Dermis blood vessel endothelial cell (primary cell): ENCODE measurements at regions not wholly inside any gene's neighbourhood (a gene's known extent, or its start where the extent isn't known, plus 50 kb on each side); places are given as distances from the start of the nearest gene placed in this dataset.

Experiments
- DNase-seq: peaks from one replicate; pipeline ENCODE4 v3.0.0; 2010

DNA sequence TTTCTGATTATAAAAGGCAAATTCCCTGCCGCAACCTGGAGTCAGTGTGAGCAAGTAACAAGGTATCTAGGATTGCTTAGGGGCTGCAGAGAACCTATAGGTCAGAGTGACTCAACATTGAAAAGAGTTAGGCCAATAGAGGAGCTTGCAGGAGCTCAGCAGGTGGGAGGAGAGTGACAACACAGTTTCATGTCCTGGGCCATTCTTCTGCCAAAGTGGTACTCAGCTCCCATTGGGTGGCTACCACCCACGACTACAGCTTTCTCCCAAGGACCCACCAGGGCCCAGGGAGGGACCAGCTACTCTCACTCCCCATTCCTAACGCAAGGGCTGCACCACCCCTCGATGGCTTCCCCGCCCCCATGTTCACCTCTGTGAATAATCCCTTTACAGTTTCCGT lies 86.7 kb upstream of the SPATA31C2 start:
- no peak for DNase-seq

DNA sequence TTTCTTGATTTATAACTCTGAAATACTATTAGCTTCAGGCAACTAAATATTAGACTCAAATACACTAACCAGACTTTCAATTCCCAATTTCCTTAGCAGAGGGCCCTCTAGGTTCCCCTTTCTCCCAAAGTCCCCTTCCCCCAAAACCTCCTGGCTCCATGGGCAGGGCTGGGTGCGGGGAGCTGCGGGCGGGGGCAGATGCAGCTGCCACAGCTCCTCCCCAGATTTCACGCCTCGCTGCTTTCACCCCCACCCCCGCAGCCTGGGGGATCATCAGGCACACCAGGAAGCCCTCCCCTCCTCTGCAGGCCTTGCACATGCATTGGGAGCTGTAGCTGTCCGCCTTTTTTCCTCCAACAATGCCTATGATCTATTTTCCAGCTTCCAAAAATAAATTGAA lies 82.8 kb upstream of the SPATA31C2 start:
- no peak for DNase-seq

DNA sequence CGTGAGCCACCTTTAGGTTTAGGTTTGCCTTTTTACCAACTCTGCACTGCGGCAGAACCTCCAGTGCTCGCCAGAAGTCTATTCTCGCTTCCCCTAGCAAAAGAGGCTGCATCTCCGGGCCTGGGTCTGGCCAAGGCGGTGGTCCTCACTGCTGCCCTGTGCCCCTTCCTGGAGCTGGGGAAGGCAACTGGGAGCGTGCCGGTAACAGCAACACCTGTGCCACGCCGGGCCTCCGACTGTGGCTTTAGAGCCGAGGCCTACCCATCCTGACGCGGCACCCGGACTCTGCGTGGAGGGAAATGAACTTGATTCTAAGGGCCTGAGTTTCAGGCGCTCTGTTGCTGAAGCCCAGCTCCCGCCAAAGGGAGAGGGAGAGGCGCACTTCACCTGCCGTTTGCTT lies 82.4 kb upstream of the SPATA31C2 start:
- DNase-seq: no peak

DNA sequence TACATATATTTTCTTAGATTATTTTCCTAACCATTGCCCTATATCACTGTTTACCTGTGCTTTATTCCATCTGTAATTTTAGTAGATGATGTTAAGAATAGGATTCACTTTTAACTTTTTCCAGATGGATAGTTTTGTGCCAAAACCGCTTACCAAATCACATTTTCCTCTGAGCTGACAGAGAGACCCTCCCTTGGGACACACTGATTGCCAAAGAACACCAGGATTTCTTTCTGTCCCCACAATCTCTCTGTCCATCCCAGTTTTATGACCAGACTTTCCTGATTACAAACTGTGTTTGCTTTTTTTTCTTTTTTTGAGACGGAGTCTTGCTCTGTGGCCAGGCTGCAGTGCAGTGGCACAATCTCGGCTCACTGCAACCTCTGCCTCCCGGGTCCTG lies 81.3 kb upstream of the SPATA31C2 start:
- no peak for DNase-seq

DNA sequence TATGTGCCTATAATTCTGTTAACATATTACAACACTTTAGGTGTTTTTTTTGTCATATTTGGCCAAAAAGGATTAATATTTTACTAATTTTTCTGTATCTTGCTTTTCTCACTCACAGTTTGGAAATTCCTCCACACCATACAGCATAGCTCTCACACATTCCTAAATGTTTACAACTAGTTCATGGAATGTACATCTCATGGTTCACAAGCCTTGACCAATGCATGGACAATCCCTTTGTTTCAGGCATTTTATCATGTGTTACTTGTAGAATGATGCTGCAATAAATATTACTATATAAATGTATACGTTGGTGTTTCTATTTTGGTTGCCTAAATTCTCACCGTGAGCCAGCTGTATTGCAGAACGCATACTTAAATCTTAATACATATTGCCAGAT lies 80.5 kb upstream of the SPATA31C2 start:
- no peak for DNase-seq

DNA sequence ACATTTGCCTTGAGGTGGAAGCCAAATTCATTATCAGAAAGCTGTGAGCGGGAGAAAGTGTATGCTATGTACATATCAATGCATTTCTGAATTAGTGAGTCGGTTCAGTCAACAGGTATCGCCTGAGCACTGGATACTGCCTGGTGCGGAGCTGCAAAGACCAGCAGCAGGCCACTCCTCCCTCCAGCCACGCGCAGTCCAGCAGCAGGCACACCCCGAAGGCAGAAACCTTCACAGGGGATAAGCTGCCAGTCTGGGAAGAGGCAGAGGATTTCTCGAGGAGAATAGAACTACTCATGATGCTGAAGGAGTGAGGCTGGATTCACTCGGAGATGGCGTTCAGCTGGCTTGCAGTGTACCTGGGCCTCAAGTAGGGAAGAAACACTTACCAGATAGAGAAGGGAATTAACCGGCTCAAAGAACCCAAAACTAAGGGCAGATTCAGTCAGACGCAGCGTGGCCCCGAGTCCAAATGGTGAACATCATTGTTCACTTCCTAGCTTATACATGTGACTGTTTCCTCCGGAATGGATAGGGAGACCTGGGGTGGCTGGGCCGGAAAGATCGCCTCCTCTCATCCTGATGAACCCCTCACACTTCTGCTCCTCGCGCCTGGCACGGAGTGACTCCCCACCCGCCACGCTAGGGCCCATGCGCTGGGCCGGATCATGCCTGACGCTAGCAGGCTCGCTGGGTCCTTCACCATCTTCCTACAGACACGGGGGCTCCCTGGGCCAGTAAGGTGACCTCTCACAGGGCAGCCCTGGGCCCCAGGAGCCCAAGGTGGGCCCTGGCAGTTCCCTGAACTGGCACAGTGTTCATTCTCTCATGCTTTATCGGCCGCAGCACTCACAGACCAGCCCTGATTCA lies 78.1 kb upstream of the SPATA31C2 start:
- DNase-seq: no peak

DNA sequence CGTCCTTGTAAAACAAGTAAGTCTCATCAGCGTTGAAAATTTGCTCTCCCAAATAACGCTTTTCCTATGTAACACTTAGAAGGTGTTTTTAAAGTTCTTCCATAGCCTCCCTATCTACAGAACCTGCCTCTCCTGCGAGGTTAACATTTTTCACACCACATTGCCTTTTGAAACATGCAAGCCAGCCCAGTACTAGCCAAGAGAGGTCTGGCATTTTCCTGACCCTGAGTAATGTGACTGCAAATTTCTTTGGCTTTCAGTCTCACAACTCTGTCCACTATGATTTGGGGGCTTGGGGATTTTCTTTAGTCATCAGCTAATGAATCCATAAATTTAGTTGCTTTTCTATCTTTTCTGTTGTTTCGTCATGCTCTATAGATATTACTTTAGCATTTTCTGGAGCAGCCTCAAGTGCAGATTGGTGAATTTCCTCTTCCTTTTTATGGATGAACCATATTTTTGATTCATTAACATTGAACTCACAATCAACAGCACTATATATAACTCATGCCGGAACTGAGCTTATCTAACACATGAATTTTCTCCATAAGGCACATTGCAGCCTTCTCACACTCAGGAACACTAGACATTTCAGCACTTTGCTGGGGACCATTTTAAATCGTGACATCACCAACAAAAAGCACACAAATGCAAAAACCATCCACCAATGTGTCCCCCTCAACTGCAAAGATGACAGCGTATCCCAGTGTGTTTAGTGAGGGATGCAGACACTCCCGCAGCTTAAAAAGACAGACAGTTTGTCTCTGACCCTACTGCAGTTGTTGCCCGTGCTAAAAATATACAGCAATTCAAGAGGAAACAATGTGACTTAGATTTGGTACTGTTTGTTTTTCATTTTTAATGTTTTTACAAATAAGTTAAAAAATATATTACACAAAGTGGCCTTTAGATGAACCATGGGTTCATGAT lies 77.2 kb upstream of the SPATA31C2 start:
- no peak for DNase-seq

DNA sequence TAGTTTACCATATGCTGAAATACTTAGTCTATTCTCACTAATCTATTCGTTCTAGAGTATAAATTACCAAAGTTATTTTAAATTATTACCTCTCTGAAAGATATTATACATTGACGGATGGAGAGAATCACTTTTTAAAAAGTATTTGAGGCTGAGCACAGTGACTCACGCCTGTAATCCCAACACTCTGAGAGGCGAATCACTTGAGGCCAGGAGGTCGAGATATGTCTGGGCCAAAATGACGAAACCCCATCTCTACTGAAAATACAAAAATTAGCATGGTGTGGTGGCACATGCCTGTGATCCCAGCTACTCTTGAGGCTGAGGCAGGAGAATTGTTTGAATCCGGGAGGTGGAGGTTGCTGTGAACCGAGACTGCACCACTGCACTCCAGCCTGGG lies 64.0 kb upstream of the SPATA31C2 start:
- DNase-seq: no peak

DNA sequence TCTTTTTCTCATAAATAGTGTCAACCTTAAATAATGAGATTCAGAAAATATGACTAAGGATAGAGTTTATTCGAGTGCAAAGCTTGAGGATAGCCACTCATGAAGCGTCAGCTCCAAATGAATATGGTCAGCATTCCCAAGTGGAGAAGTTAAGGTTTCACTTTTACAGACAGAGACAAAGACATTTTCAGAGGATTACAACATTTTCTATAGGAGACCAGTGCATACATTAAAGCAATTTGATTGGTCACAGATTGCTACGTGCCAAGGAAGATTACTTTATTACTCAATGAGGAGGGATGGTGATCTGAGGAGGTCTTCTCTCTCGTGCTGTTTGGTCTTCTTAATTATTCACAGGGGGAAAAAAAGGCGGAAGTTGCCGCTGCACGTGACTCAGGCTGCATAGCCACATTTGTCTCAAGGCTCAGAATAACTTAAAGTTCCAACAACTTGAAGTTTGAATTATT lies 60.1 kb upstream of the SPATA31C2 start:
- DNase-seq: no peak

DNA sequence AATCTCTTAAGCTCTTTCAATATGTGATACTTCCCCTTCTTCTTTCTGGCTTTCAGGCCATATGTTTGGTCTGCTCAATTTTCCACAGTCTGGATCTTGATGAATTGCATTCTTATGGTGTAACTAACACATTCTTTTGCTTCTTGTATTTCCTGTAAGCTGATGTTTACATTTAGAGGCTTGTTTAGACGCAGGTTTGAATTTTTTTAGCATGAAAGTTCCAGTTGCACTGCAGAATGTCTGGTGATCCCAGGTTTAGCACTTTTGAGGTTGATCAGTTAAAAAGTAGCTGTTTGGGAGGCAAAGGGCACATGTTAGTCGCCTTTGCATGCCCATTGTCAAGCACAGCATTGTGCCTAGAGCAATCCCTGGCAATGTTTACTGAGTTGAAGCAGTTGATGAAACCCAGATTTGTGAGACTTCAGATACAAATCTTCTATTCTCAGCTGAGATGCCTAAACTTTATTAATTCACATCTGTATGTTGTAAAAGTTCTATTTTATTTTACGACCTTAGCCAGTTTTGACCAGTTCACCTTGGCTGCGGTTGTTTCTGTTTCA lies 59.6 kb upstream of the SPATA31C2 start:
- DNase-seq: no peak

DNA sequence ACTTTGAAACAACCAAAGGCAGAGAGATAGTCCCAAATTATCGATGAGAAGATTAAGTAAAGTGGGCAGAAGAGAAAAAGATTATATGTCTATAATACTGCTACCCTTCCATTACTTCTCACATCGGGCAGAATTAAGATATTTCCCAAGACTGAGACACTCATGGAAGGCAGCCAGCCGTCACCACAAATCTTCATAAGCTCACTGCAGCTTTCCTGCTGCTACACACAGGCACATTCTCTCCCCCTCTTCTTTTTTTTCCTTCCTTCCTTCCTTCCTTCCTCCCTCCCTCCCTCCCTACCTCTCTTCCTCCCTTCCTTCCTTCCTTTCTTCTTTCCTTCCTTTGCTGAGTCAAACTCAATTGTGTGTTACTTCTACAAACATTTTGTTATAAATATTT lies 58.7 kb upstream of the SPATA31C2 start:
- no peak for DNase-seq

DNA sequence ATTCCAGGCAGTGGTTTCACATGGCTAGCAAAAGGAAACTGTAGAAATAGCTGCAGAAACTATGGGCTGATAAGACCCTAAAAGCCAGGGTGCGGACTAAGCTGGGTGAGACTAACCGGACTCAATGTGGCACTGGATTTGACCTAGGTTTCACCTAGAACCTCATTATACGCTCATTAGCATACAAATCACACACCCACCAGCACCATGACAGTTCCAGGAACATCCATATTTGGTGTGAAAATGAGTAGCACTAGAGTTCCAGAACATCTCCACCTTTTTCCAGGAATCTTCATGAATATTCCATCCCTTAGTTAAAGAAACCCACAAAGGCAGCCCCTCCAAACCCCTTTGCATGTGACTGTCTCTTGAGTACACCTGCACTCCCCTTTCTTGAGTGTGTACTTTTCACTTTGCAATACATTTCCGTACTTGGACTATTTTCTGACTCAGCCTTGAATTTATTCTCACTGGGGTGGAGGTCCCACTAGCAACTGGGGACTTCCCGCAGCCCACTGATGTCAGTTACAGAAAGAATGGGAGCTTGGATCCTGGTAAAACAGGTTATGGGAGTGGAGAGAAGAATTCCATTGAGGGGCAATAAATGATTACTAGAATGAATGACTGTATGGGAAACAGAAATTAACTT lies 58.0 kb upstream of the SPATA31C2 start:
- DNase-seq: no peak

DNA sequence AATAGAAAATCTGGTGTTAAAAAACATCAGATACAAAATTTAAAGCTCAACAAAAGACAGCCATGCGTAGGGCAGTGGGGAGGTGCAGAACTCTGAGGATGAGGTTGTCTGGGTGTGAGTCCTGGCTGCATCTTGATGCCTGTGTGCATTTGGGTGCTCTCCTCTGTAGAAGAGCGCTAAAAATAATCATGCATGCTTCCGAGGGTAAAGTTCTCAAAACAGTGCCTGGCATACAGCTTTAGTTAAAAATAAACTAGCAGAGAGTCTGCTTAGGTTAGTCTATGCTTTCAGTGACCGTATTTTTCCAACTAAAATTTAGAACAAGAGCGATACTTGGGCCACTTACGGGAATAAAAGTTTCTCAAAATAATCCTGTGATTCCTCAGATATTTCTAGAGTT lies 55.5 kb upstream of the SPATA31C2 start:
- DNase-seq: no peak

DNA sequence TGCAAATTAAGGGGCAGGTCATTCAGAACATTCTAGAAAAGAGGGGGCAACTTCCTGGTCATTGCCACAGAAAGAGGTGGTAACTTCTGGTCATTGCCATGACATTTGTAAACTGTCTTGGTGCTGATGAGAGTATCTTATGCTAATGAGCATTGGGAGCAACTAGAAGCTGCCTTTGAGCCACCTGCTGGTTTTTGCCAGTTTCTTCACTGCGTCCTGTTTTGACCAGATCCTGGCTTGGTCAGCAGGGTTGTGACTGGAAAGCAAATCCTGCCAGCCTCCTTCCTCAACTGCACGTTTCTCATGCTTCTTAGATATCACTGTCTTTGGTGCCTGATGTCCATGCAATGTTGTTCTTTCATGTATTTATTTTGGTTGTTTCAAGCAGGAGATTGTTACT lies 53.2 kb upstream of the SPATA31C2 start:
- no peak for DNase-seq

DNA sequence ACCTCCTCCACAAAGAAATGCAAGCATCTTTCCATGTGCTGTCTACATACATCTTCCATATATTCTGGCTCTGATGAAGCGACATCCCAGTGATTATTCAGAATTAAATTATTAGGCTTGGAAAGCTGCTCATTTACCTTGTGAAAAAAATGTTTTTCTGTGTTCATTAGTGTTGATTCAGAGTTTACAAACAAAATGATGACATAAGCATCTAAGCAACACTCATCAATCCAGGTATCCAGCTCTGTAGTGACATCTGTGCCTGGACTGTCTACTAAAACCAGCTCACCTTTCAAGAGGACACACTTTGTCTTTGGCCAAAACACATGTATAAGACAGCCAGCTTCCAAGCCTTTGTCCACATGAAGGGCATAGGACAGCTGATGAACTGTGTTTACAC lies 51.1 kb upstream of the SPATA31C2 start:
- no peak for DNase-seq
